Vagina (tissue), 2 donors: ENCODE measurements at regions not wholly inside any gene's neighbourhood (a gene's known extent, or its start where the extent isn't known, plus 50 kb on each side); places are given as distances from the start of the nearest gene placed in this dataset.

Experiments used
- DNase-seq, 2 donors: peaks; one replicate each; pipeline ENCODE4 v3.0.0-alpha.2; 2017; ENCODE audit errors: extremely low spot score in 2 of 2
- H3K27ac ChIP-seq: fragments of 200-600 bp; sonication (generic); one replicate; pipeline ENCODE4 v1.5.1; 2019
- H3K27me3 ChIP-seq: fragments of 200-600 bp; sonication (generic); one replicate; pipeline ENCODE4 v1.5.1; 2019
- H3K36me3 ChIP-seq, 2 donors: fragments of 200-600 bp; sonication (generic); one replicate each; pipeline ENCODE4 v1.5.1; 2017 to 2019
- H3K4me1 ChIP-seq: fragments of 200-600 bp; sonication (generic); one replicate; pipeline ENCODE4 v1.5.1; 2019
- H3K4me3 ChIP-seq, 2 donors: fragments of 200-600 bp; sonication (generic); 1 replicate in 1 of 2; 2 replicates in 1 of 2; pipeline ENCODE4 v1.5.1; 2016 to 2019
- H3K9me3 ChIP-seq: fragments of 200-600 bp; sonication (generic); one replicate; pipeline ENCODE4 v1.5.1; 2019
- CTCF ChIP-seq, 3 experiments: fragments of 450-650 bp in 2 of 3; fragments of 200-600 bp in 1 of 3; sonication (generic) in 1 of 3; IDR thresholded peaks; one replicate each; pipeline ENCODE4 v1.5.1; 2017 to 2019; ENCODE audit warnings: antibody characterized with exemption in 3 of 3, mild to moderate bottlenecking in 2 of 3, moderate library complexity in 2 of 3
- POLR2A ChIP-seq, 2 donors: fragments of 450-650 bp; IDR thresholded peaks; one replicate each; pipeline ENCODE4 v1.6.1; 2017; ENCODE audit warnings: antibody characterized with exemption in 2 of 2, mild to moderate bottlenecking in 2 of 2, moderate library complexity in 2 of 2
- POLR2AphosphoS5 ChIP-seq, 2 donors: sonication (generic); formaldehyde crosslinking; IDR thresholded peaks; one replicate each; pipeline ENCODE4 v1.9.0; 2017; ENCODE audit warnings: antibody characterized with exemption in 2 of 2, mild to moderate bottlenecking in 2 of 2, low read depth in 1 of 2; ENCODE audit not compliant: insufficient read depth in 1 of 2
- intact Hi-C: fragments of 100-400 bp; cut with DNase I; formaldehyde crosslinking; loops from one replicate; pipeline ENCODE4 v1.15.1; 2023

GRCh38 chr12:114895827-114896226 is 211.9 kb upstream of the TBX3 start:
- Histone ChIP-seq H3K36me3 (no peaks in the 10 kb centered on the region), H3K9me3 (no peaks in the 10 kb centered on the region), H3K27me3 (no peaks in the 10 kb centered on the region), H3K4me1 (no peaks in the 10 kb centered on the region), H3K4me3 (no peak overlapping the region), H3K27ac (no peak overlapping the region)
- intact Hi-C loops = no loop called here
- DNase-seq = no peak
- no peak for TF ChIP-seq POLR2AphosphoS5 (IDR thresholded peaks at IDR 0.05; ENCODE audit: insufficient read depth in 1 of 2, low read depth in 1 of 2)
- TF ChIP-seq POLR2A (IDR thresholded peaks at IDR 0.05) = no peak
- no peak for TF ChIP-seq CTCF (IDR thresholded peaks at IDR 0.05)

- intact Hi-C loops = no loop called here
- DNase-seq = no peak
- Histone ChIP-seq H3K27me3 (no peaks in the 10 kb centered on the region), H3K27ac (no peak overlapping the region), H3K4me3 (no peak overlapping the region), H3K36me3 (no peaks in the 10 kb centered on the region), H3K9me3 (no peaks in the 10 kb centered on the region), H3K4me1 (no peaks in the 10 kb centered on the region)
- TF ChIP-seq CTCF (IDR thresholded peaks at IDR 0.05) (no peak), POLR2A (IDR thresholded peaks at IDR 0.05) (no peak), POLR2AphosphoS5 (IDR thresholded peaks at IDR 0.05; ENCODE audit: insufficient read depth in 1 of 2, low read depth in 1 of 2) (no peak)
Observed at GRCh38 chr12:114895081-114895480, 211.1 kb upstream of the TBX3 start.

- no peak for DNase-seq
- TF ChIP-seq POLR2AphosphoS5 (IDR thresholded peaks at IDR 0.05; ENCODE audit: insufficient read depth in 1 of 2, low read depth in 1 of 2) (no peak), CTCF (IDR thresholded peaks at IDR 0.05) (no peak), POLR2A (IDR thresholded peaks at IDR 0.05) (no peak)
- Histone ChIP-seq H3K9me3 (no peaks in the 10 kb centered on the region), H3K4me1 (no peaks in the 10 kb centered on the region), H3K27me3 (no peaks in the 10 kb centered on the region), H3K4me3 (no peak overlapping the region), H3K36me3 (no peaks in the 10 kb centered on the region), H3K27ac (no peak overlapping the region)
- intact Hi-C loops = no loop called here
Observed at GRCh38 chr12:114894076-114894475, 210.1 kb upstream of the TBX3 start.

- TF ChIP-seq POLR2A (IDR thresholded peaks at IDR 0.05) (no peak), POLR2AphosphoS5 (IDR thresholded peaks at IDR 0.05; ENCODE audit: insufficient read depth in 1 of 2, low read depth in 1 of 2) (no peak), CTCF (IDR thresholded peaks at IDR 0.05) (no peak)
Observed at GRCh38 chr12:114888928-114889584, 205.1 kb upstream of the TBX3 start.

GRCh38 chr12:114888448-114888847 is 204.5 kb upstream of the TBX3 start:
- no peaks in the 10 kb centered on the region for H3K36me3 ChIP-seq

More at GRCh38 chr12:114888928-114889584, 205.1 kb upstream of the TBX3 start:
- Histone ChIP-seq H3K36me3 (no peaks in the 10 kb centered on the region), H3K9me3 (no peaks in the 10 kb centered on the region), H3K4me3 (no peak overlapping the region), H3K4me1 (peaks cover 11% of the 10 kb centered on the region), H3K27me3 (no peaks in the 10 kb centered on the region), H3K27ac (no peak overlapping the region)
- intact Hi-C loops = no loop called here
- no peak for DNase-seq

More at GRCh38 chr12:114888448-114888847, 204.5 kb upstream of the TBX3 start:
- Histone ChIP-seq H3K4me3 (no peak overlapping the region), H3K4me1 (peaks cover 13% of the 10 kb centered on the region), H3K27me3 (no peaks in the 10 kb centered on the region), H3K27ac (no peak overlapping the region), H3K9me3 (no peaks in the 10 kb centered on the region)
- TF ChIP-seq POLR2A (IDR thresholded peaks at IDR 0.05) (no peak), POLR2AphosphoS5 (IDR thresholded peaks at IDR 0.05; ENCODE audit: insufficient read depth in 1 of 2, low read depth in 1 of 2) (no peak), CTCF (IDR thresholded peaks at IDR 0.05) (no peak)
- intact Hi-C loops = no loop called here
- no peak for DNase-seq
